Gastroesophageal sphincter (tissue), 4 donors: ENCODE measurements at regions not wholly inside any gene's neighbourhood (a gene's known extent, or its start where the extent isn't known, plus 50 kb on each side); places are given as distances from the start of the nearest gene placed in this dataset.

Experiments used
- ATAC-seq: fragments of 150-250 bp; one replicate; pipeline ENCODE4 v1.9.1; 2016; ENCODE audit warnings: mild to moderate bottlenecking, moderate library complexity
- H3K27ac ChIP-seq, 4 donors: fragments of 200-600 bp; sonication (generic) in 3 of 4; 1 replicate in 3 of 4; 2 replicates in 1 of 4; pipeline ENCODE4 v1.5.1; 2016 to 2019
- H3K27me3 ChIP-seq: fragments of 200-600 bp; sonication (generic); one replicate; pipeline ENCODE4 v1.5.1; 2019
- H3K36me3 ChIP-seq, 2 donors: fragments of 200-600 bp; sonication (generic); one replicate each; pipeline ENCODE4 v1.5.1; 2019; ENCODE audit warnings: control low read depth in 1 of 2
- H3K4me1 ChIP-seq, 3 donors: fragments of 200-600 bp; sonication (generic); 1 replicate in 2 of 3; 2 replicates in 1 of 3; pipeline ENCODE4 v1.5.1; 2016 to 2019; ENCODE audit warnings: control low read depth in 2 of 3
- H3K4me3 ChIP-seq, 2 donors: fragments of 200-600 bp; sonication (generic); one replicate each; pipeline ENCODE4 v1.5.1; 2019; ENCODE audit warnings: mild to moderate bottlenecking in 1 of 2, moderate library complexity in 1 of 2
- H3K9me3 ChIP-seq, 3 donors: fragments of 200-600 bp; sonication (generic); one replicate each; pipeline ENCODE4 v1.5.1; 2017 to 2019; ENCODE audit warnings: control low read depth in 2 of 3
- CTCF ChIP-seq, 4 experiments: fragments of 200-600 bp in 2 of 4; fragments of 450-650 bp in 2 of 4; sonication (generic) in 1 of 4; IDR thresholded peaks; one replicate each; pipeline ENCODE4 v1.5.1; 2017 to 2019; ENCODE audit warnings: antibody characterized with exemption in 4 of 4, mild to moderate bottlenecking in 2 of 4, moderate library complexity in 2 of 4
- EP300 ChIP-seq: sonication (generic); formaldehyde crosslinking; IDR thresholded peaks from one replicate; pipeline ENCODE4 v1.6.1; 2017; ENCODE audit warnings: antibody characterized with exemption, mild to moderate bottlenecking
- POLR2A ChIP-seq, 2 donors: fragments of 450-650 bp; IDR thresholded peaks; one replicate each; pipeline ENCODE4 v1.6.1; 2017; ENCODE audit warnings: antibody characterized with exemption in 2 of 2, mild to moderate bottlenecking in 2 of 2, moderate library complexity in 1 of 2
- POLR2AphosphoS5 ChIP-seq: sonication (generic); formaldehyde crosslinking; IDR thresholded peaks from one replicate; pipeline ENCODE4 v1.6.1; 2017; ENCODE audit warnings: antibody characterized with exemption
- WGBS, 2 donors: methylation state at CpG; one replicate each; pipeline ENCODE4 v1.1.5; 2018; ENCODE audit warnings: low coverage in 1 of 2; 5-methylcytosine and 5-hydroxymethylcytosine counted together

GRCh38 chr1:78385744-78386462 lies 104.9 kb upstream of the PTGFR start:
- Histone ChIP-seq H3K27ac (no peak overlapping the region), H3K27me3 (no peaks in the 10 kb centered on the region), H3K9me3 (no peaks in the 10 kb centered on the region), H3K36me3 (no peaks in the 10 kb centered on the region), H3K4me3 (no peak overlapping the region), H3K4me1 (peaks cover 0 to 10% (median 0%) of the 10 kb centered on the region in 3 donors)
- TF ChIP-seq POLR2AphosphoS5 (no peak), CTCF (IDR thresholded peaks at IDR 0.05) (no peak), POLR2A (IDR thresholded peaks at IDR 0.05) (no peak), EP300 (no peak)
- 35 to 57% methylated on average over 1 of the region's 1 CpG for WGBS, 2 donors
- no peak for ATAC-seq

GRCh38 chr1:78387201-78387600 lies 103.6 kb upstream of the PTGFR start:
- H3K27ac ChIP-seq: no peak overlapping the region
- no peak for ATAC-seq
- peaks cover 0 to 10% (median 0%) of the 10 kb centered on the region in 3 donors for H3K4me1 ChIP-seq
- 47 to 75% methylated on average over 2 of the region's 2 CpGs for WGBS, 2 donors
- TF ChIP-seq POLR2A (IDR thresholded peaks at IDR 0.05) (no peak), CTCF (IDR thresholded peaks at IDR 0.05) (no peak), EP300 (no peak), POLR2AphosphoS5 (no peak)
- H3K27me3 ChIP-seq: no peaks in the 10 kb centered on the region
- no peak overlapping the region for H3K4me3 ChIP-seq
- no peaks in the 10 kb centered on the region for H3K36me3 ChIP-seq
- no peaks in the 10 kb centered on the region for H3K9me3 ChIP-seq

- no peak overlapping the region for H3K27ac ChIP-seq
- 8 to 31% methylated on average over 1 of the region's 1 CpG for WGBS, 2 donors
These were observed 102.9 kb upstream of the PTGFR start for GRCh38 chr1:78387871-78388270.

GRCh38 chr1:78388275-78388674 lies 102.5 kb upstream of the PTGFR start:
- Histone ChIP-seq H3K27me3 (no peaks in the 10 kb centered on the region), H3K4me3 (no peak overlapping the region), H3K27ac (no peak overlapping the region), H3K36me3 (no peaks in the 10 kb centered on the region), H3K9me3 (no peaks in the 10 kb centered on the region), H3K4me1 (peaks cover 0 to 10% (median 0%) of the 10 kb centered on the region in 3 donors)
- no peak for TF ChIP-seq POLR2AphosphoS5
- ATAC-seq: no peak

More at GRCh38 chr1:78387871-78388270, 102.9 kb upstream of the PTGFR start:
- ATAC-seq: no peak
- H3K4me1 ChIP-seq: peaks cover 0 to 10% (median 0%) of the 10 kb centered on the region in 3 donors
- H3K36me3 ChIP-seq: no peaks in the 10 kb centered on the region
- no peak overlapping the region for H3K4me3 ChIP-seq
- no peaks in the 10 kb centered on the region for H3K27me3 ChIP-seq
- no peak for TF ChIP-seq CTCF (IDR thresholded peaks at IDR 0.05)
- TF ChIP-seq EP300: no peak
- no peak for TF ChIP-seq POLR2AphosphoS5
- TF ChIP-seq POLR2A (IDR thresholded peaks at IDR 0.05): no peak
- no peaks in the 10 kb centered on the region for H3K9me3 ChIP-seq

GRCh38 chr1:78401148-78401547 lies 89.6 kb upstream of the PTGFR start:
- H3K36me3 ChIP-seq: no peaks in the 10 kb centered on the region
- H3K9me3 ChIP-seq: no peaks in the 10 kb centered on the region
- no peaks in the 10 kb centered on the region for H3K4me1 ChIP-seq
- H3K4me3 ChIP-seq: no peak overlapping the region
- no peaks in the 10 kb centered on the region for H3K27me3 ChIP-seq
- TF ChIP-seq CTCF (IDR thresholded peaks at IDR 0.05) (no peak), POLR2AphosphoS5 (no peak), EP300 (no peak), POLR2A (IDR thresholded peaks at IDR 0.05) (no peak)
- H3K27ac ChIP-seq: no peak overlapping the region
- 63 to 65% methylated on average over 2 of the region's 2 CpGs for WGBS, 2 donors
- no peak for ATAC-seq
